ENCODE measurements at regions not wholly inside any gene's neighbourhood (a gene's known extent, or its start where the extent isn't known, plus 50 kb on each side); places are given as distances from the start of the nearest gene placed in this dataset.
"Not testable (repeated sequence)": the region's sequence is repeated elsewhere in the genome, so short reads cannot be mapped to it uniquely, and the experiment has no call there.

DNA sequence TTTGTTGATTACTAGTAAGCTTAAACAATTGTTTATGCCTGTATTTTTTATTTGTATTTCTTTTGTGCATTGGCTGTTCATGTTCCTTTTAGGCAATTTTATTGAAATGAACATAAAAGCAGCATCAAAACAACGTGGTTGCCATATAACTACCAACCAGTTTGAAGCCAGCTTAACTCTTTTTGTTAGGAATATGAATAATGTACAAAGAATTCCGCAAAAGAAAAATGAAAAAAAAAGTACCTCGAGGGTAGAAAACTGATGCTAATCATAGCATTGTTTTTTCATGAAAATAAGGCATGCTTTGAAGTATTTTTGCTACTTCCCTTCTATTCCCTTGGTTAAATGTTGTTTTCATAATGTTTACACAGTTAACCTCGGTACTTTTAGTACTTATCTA, 1024.0 kb upstream of the SLIT2 start:
- no peak for DNase-seq
- TF ChIP-seq POLR2A (IDR thresholded peaks at IDR 0.05; ENCODE audit: low read length), result no peak
- no peak for TF ChIP-seq GATA1 (IDR thresholded peaks at IDR 0.05; ENCODE audit: low read depth, low read length)

DNA sequence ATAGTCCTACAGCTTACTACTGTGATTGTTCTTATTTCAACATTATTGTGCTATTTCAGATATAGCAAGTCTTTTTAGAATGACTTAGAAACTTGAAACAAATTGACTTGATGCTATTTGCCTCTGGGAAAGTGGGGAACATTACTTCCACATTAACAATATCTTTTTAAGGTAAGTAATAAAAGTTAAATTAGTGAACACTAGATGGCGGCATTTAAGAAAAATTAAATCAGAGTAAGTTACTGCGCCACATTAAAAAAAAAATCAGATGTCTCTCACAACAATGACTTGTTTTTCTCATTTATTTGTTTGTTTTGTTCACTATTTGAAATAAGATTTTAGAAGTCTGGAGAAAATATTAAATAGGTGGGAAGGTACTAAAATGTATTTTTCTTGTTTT, 1026.9 kb upstream of the SLIT2 start:
- TF ChIP-seq POLR2A (IDR thresholded peaks at IDR 0.05; ENCODE audit: low read length) (no peak), GATA1 (IDR thresholded peaks at IDR 0.05; ENCODE audit: low read depth, low read length) (no peak)
- DNase-seq, result peak in 1 of 2 experiments; percentile 14

DNA sequence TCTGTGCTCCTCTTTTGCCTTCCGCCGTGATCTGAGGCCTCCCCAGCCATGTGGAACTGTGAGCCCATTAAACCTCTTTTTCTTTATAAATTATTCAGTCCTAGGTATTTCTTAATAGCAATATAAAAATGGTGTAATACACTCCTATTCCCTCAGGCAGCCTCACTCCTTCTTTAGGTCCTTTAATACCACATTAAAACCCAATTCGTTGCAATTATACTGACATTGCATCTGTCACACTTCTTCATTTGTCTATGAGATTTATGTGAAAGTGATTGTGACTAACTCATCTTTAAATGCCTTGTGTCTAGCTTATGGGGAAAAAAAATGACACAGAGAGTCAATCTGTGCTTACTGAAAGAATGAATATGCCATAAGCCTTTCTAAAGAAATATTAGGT, 1035.2 kb upstream of the SLIT2 start:
- no peak for DNase-seq
- TF ChIP-seq POLR2A (IDR thresholded peaks at IDR 0.05; ENCODE audit: low read length), result no peak
- TF ChIP-seq GATA1 (IDR thresholded peaks at IDR 0.05; ENCODE audit: low read depth, low read length), result no peak

GRCh38 chr4:19214591-19215186, 1037.0 kb upstream of the SLIT2 start:
- no peak for TF ChIP-seq POLR2A (IDR thresholded peaks at IDR 0.05; ENCODE audit: low read length)
- TF ChIP-seq GATA1 (IDR thresholded peaks at IDR 0.05; ENCODE audit: low read depth, low read length), result no peak
- DNase-seq, result no peak

DNA sequence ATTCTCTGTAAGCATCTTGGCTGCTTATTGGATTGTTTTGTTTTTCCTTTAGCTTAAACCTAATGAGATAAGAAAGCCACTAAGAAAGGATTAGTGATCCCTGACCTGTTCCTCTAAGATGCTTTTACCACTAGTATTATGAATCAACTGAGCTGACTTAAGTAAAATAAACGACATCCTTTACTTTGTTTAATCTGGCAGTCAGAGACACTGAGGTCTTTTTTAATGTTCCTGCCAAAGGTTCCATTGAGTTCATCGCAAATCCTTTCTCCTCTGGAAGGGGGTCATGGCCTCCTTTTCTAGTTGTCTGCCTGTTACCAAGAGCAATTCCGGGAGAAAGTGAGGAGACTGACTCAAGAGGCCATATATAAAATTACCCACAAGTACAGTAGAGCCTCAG, 1038.3 kb upstream of the SLIT2 start:
- TF ChIP-seq POLR2A (IDR thresholded peaks at IDR 0.05; ENCODE audit: low read length), result no peak
- no peak for TF ChIP-seq GATA1 (IDR thresholded peaks at IDR 0.05; ENCODE audit: low read depth, low read length)
- DNase-seq, result no peak

DNA sequence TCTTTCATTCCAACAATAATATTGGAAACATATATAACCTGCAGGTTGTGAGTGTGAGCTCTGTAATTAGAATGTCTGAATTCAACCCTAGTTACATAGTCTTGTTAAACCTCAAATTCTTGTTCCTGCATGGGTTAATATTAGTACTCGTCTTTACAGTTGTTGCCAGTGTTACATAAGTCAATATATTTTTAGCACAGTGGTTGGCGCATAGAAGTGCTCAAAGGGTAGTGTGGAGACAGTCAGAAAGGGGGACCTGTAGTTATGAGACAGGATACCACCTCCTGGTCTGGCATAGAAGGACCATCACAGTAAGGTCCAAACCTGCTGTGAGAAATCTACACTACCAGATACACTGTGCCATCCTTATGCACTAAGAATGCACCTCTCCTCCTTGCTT, 1045.9 kb upstream of the SLIT2 start:
- TF ChIP-seq GATA1 (IDR thresholded peaks at IDR 0.05; ENCODE audit: low read depth, low read length) (no peak), POLR2A (IDR thresholded peaks at IDR 0.05; ENCODE audit: low read length) (no peak)
- no peak for DNase-seq

DNA sequence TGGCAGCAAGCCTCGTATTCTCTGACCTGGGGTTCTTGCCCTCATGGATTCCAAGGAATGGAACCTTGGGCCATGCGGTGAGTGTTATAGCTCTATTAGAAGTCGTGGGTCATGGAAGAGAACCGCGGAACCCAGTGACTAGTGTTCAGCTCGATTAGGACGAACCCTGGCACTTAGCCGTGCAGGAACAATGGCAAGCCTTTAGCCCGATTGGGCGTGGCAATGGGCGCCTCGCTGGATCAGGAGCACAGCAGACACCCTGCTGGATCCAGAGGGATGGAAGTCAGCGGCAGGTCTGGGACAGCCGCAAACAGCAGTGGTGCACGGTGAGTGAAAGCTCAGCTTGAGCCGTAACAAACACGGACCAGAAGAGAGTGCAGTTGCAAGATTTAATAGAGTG, 1053.9 kb upstream of the SLIT2 start:
- DNase-seq, result not testable (repeated sequence)

- no peak for DNase-seq
- TF ChIP-seq POLR2A (IDR thresholded peaks at IDR 0.05; ENCODE audit: low read length) (no peak), GATA1 (IDR thresholded peaks at IDR 0.05; ENCODE audit: low read depth, low read length) (no peak)
Observed at GRCh38 chr4:19195696-19196095, 1056.0 kb upstream of the SLIT2 start.

- no peak for DNase-seq
- TF ChIP-seq POLR2A (IDR thresholded peaks at IDR 0.05; ENCODE audit: low read length), result no peak
- TF ChIP-seq GATA1 (IDR thresholded peaks at IDR 0.05; ENCODE audit: low read depth, low read length), result no peak
Observed at GRCh38 chr4:19194672-19195071, 1057.0 kb upstream of the SLIT2 start.

DNA sequence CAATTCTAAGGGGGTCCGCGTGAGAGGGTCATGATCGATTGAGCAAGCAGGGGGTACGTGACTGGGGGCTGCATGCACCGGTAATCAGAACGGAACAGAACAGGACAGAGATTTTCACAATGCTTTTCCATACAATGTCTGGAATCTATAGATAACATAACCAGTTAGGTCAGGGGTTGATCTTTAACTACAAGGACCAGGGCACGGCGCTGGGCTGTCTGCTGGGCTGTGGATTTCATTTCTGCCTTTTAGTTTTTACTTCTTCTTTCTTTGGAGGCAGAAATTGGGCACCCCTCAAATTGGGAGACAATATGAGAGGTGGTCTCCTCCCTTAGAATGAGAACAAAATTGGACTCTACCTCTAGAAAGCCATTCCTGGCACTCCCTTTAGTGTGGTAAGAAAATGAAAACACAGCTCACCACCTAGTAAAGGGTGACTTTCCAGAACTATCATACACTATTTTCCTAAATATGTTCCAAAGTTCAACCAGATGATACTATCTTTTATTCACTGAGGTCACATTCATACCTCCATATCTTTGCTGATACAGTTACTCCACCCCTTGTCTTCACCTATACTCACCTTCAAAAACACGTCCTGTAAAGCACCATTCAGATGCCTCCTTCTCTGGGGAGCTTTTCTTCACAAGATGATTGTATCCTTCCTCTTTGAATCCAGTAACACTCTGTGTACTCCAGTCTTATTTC, 1058.3 kb upstream of the SLIT2 start:
- no peak for TF ChIP-seq GATA1 (IDR thresholded peaks at IDR 0.05; ENCODE audit: low read depth, low read length)
- no peak for TF ChIP-seq POLR2A (IDR thresholded peaks at IDR 0.05; ENCODE audit: low read length)
- DNase-seq, result no peak

DNA sequence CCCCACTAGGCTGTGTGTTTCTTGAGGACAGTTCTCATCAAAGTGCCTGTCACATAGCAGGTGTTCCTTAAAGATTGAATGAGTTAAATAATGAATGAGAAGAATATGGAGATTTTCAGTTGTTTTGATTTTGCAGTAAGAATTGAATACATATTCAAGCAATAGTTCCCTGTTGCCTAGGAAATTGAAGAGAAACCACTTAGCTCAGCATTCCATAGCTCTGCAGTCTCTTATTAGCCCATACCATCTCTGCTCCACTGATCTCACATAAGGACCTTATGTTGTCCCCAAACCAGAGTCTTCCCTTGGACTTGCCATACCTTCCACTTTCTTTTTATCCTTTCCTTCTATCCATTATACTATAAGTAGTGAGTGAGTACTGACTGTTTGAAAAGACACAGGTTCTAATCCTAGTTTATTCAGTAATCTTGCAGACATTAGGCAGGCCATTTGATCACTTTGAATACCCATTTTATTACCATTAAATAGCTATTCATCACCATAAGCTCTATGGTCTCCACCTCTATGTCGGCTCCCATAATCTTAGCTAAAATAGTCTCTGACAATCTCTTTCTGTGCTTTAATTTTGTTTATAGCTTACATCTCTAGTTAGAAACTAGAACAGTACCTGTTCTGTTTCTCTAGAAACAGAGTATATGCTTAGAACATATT, 1059.6 kb upstream of the SLIT2 start:
- TF ChIP-seq POLR2A (IDR thresholded peaks at IDR 0.05; ENCODE audit: low read length), result no peak
- no peak for TF ChIP-seq GATA1 (IDR thresholded peaks at IDR 0.05; ENCODE audit: low read depth, low read length)
- no peak for DNase-seq

- TF ChIP-seq GATA1 (IDR thresholded peaks at IDR 0.05; ENCODE audit: low read depth, low read length), result no peak
- TF ChIP-seq POLR2A (IDR thresholded peaks at IDR 0.05; ENCODE audit: low read length), result no peak
- DNase-seq, result no peak
Observed at GRCh38 chr4:19187691-19188090, 1064.0 kb upstream of the SLIT2 start.

DNA sequence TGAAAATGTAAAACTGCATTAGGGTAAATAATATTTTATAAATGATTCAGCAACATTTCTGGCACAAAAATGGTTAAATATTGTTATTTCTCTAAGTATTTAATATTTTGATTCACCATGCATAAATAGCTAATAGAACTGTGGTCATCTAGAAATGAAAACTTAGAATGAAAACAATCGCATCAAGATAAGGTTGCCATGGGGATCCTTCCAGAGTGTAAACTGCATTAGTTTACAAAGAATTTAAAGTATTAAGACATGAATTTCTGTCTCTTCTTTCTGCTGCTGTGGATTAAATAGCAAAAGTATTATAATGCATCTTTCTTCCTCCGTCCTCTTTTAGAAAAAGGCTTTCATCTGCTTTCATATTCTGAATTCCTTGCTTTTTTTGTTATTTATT, 1064.6 kb upstream of the SLIT2 start:
- TF ChIP-seq GATA1 (IDR thresholded peaks at IDR 0.05; ENCODE audit: low read depth, low read length) (no peak), POLR2A (IDR thresholded peaks at IDR 0.05; ENCODE audit: low read length) (no peak)

DNA sequence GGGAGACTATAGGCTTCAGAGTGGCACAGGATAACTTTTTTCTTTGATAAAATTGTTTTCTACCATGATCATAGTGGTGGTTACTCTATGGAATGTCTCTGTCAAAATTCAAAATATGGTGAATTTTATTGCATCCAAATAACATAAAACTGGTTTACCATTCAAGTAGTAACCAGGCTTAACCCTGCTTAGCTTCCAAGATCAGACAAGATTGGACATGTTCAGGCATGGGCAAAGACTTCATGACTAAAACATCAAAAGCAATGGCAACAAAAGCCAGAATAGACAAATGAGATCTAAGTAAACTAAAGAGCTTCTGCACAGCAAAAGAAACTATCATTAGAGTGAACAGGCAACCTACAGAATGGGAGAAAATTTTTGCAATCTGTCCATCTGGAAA, 1070.1 kb upstream of the SLIT2 start:
- DNase-seq, result not testable (repeated sequence)

More for the DNA sequence above, 1064.6 kb upstream of the SLIT2 start:
- no peak for DNase-seq

- no peak for TF ChIP-seq POLR2A (IDR thresholded peaks at IDR 0.05; ENCODE audit: low read length)
- TF ChIP-seq GATA1 (IDR thresholded peaks at IDR 0.05; ENCODE audit: low read depth, low read length), result no peak
Observed at GRCh38 chr4:19178835-19179234, 1072.9 kb upstream of the SLIT2 start.

More at GRCh38 chr4:19178835-19179234, 1072.9 kb upstream of the SLIT2 start:
- DNase-seq, result no peak

Measured in erythroblast (primary cell).